ENCODE measurements at regions not wholly inside any gene's neighbourhood (a gene's known extent, or its start where the extent isn't known, plus 50 kb on each side); places are given as distances from the start of the nearest gene placed in this dataset.

GRCh38 chr4:138399081-138399480, 156.9 kb upstream of the SLC7A11 start:
- Histone ChIP-seq H3K27me3 (no peaks in the 10 kb centered on the region), H3K9me3 (no peaks in the 10 kb centered on the region), H3K4me1 (peaks cover 40% of the 10 kb centered on the region), H3K27ac (peak overlapping the region in 3 of 4 donors; percentile 29 to 73 (median 70)), H3K4me3 (no peak overlapping the region), H3K36me3 (replicated peaks in 1 of 2; ENCODE audit: insufficient read depth in 1 of 2, low read depth in 2 of 2) (no peaks in the 10 kb centered on the region)
- intact Hi-C loops (cut with DNase I) = no loop called here
- ATAC-seq (no peak), DNase-seq (no peak)
- TF ChIP-seq, protein P1, sequence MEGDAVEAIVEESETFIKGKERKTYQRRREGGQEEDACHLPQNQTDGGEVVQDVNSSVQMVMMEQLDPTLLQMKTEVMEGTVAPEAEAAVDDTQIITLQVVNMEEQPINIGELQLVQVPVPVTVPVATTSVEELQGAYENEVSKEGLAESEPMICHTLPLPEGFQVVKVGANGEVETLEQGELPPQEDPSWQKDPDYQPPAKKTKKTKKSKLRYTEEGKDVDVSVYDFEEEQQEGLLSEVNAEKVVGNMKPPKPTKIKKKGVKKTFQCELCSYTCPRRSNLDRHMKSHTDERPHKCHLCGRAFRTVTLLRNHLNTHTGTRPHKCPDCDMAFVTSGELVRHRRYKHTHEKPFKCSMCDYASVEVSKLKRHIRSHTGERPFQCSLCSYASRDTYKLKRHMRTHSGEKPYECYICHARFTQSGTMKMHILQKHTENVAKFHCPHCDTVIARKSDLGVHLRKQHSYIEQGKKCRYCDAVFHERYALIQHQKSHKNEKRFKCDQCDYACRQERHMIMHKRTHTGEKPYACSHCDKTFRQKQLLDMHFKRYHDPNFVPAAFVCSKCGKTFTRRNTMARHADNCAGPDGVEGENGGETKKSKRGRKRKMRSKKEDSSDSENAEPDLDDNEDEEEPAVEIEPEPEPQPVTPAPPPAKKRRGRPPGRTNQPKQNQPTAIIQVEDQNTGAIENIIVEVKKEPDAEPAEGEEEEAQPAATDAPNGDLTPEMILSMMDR (IDR thresholded peaks at IDR 0.05) = no peak
- TF ChIP-seq POLR2A (IDR thresholded peaks at IDR 0.05) = no peak

GRCh38 chr4:138398322-138398721, 156.2 kb upstream of the SLC7A11 start:
- peak; percentile 55 to 86 (median 71) for DNase-seq
- peaks cover 45% of the 10 kb centered on the region for H3K4me1 ChIP-seq
- H3K27ac ChIP-seq = peak overlapping the region; percentile 6 to 73 (median 50)
- TF ChIP-seq, protein P1 (IDR thresholded peaks at IDR 0.05) = peak in 1 of 7 experiments; percentile 3
- no peak for TF ChIP-seq POLR2A (IDR thresholded peaks at IDR 0.05)
- intact Hi-C loops (cut with DNase I) = no loop called here
- H3K4me3 ChIP-seq = no peak overlapping the region
- no peaks in the 10 kb centered on the region for H3K27me3 ChIP-seq
- peak; percentile 98 for ATAC-seq
- no peaks in the 10 kb centered on the region for H3K36me3 ChIP-seq (replicated peaks in 1 of 2; ENCODE audit: insufficient read depth in 1 of 2, low read depth in 2 of 2)
- H3K9me3 ChIP-seq = no peaks in the 10 kb centered on the region

GRCh38 chr4:138393886-138394610, 151.9 kb upstream of the SLC7A11 start:
- Histone ChIP-seq H3K36me3 (replicated peaks in 1 of 2; ENCODE audit: insufficient read depth in 1 of 2, low read depth in 2 of 2) (no peaks in the 10 kb centered on the region), H3K27ac (no peak overlapping the region), H3K9me3 (no peaks in the 10 kb centered on the region), H3K27me3 (no peaks in the 10 kb centered on the region), H3K4me1 (peaks cover 25% of the 10 kb centered on the region), H3K4me3 (no peak overlapping the region)
- DNase-seq = no peak
- no peak for TF ChIP-seq POLR2A (IDR thresholded peaks at IDR 0.05)
- TF ChIP-seq, protein P1 (IDR thresholded peaks at IDR 0.05) = no peak
- ATAC-seq = no peak
- WGBS, 2 donors = 20 to 41% methylated on average over 2 of the region's 2 CpGs
- intact Hi-C loops (cut with DNase I) = no loop called here

DNA sequence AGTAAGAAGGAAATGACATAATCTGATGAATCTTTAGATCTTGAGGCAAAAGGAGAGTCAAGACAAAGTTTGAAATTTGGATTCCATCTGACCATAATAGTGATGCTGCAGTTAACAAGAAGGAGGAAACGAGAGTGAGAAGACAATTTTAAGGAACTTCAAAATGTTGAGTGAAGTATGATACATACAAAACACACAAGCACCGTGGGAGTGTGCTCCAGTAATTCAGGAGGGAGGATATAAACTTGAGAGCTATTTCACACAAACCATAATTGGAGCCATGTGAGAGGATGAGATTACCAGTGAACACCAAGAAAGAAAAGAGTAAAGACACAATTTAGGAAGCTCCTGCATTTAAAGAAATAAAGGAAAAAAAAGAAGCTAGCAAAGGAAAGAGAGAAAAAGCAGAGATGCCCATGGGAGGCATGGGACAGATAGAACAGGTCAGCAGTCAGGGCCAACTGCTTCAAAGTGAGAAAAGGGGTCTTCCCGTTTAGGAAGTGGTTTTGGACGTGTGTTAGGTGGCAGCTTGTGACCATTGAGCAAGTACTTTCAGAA, 150.7 kb upstream of the SLC7A11 start:
- TF ChIP-seq POLR2A (IDR thresholded peaks at IDR 0.05) = no peak
- TF ChIP-seq, protein P1 (IDR thresholded peaks at IDR 0.05) = no peak
- no peak overlapping the region for H3K27ac ChIP-seq
- H3K27me3 ChIP-seq = no peaks in the 10 kb centered on the region
- WGBS, 2 donors = 76 to 93% methylated on average over 4 of the region's 4 CpGs
- H3K4me1 ChIP-seq = peaks cover 15% of the 10 kb centered on the region
- DNase-seq (no peak), ATAC-seq (no peak)
- no peaks in the 10 kb centered on the region for H3K9me3 ChIP-seq
- no peak overlapping the region for H3K4me3 ChIP-seq
- no peaks in the 10 kb centered on the region for H3K36me3 ChIP-seq (replicated peaks in 1 of 2; ENCODE audit: insufficient read depth in 1 of 2, low read depth in 2 of 2)
- intact Hi-C loops (cut with DNase I) = no loop called here
